ENCODE measurements at regions not wholly inside any gene's neighbourhood (a gene's known extent, or its start where the extent isn't known, plus 50 kb on each side); places are given as distances from the start of the nearest gene placed in this dataset.

DNA sequence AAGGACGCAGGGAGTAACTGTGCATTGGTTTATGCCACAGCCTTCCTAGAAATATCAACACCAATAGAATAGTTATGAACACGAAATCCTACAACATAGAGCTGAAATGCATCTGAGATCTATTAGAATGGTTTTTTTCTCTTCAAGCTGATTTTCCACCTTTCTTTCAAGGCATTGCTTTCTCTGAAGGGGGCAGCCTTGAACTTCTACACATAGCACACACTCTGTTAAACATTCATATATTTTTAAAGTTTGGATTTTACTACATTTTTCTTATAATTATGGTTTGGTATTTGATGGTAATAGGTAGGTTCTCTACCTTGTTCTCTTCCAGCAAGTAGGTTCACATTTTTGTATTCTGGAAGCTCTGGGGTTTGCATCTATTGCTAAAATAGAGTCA, 661.8 kb downstream of the SEMA5A start:
- H3K4me1 ChIP-seq, result no peaks in the 10 kb centered on the region
- H3K27me3 ChIP-seq, result no peaks in the 10 kb centered on the region
- H3K9me3 ChIP-seq, result no peaks in the 10 kb centered on the region
- H3K27ac ChIP-seq, result no peak overlapping the region
- no peaks in the 10 kb centered on the region for H3K36me3 ChIP-seq
- DNase-seq (ENCODE audit: extremely low spot score in 2 of 2), result no peak
- no peak overlapping the region for H3K4me3 ChIP-seq
- intact Hi-C loops (cut with DNase I), result no loop called here
- TF ChIP-seq POLR2AphosphoS5 (IDR thresholded peaks at IDR 0.05; ENCODE audit: insufficient read depth in 1 of 2, low read depth in 1 of 2), result no peak
- no peak for TF ChIP-seq POLR2A (IDR thresholded peaks at IDR 0.05)
- TF ChIP-seq, protein P1, sequence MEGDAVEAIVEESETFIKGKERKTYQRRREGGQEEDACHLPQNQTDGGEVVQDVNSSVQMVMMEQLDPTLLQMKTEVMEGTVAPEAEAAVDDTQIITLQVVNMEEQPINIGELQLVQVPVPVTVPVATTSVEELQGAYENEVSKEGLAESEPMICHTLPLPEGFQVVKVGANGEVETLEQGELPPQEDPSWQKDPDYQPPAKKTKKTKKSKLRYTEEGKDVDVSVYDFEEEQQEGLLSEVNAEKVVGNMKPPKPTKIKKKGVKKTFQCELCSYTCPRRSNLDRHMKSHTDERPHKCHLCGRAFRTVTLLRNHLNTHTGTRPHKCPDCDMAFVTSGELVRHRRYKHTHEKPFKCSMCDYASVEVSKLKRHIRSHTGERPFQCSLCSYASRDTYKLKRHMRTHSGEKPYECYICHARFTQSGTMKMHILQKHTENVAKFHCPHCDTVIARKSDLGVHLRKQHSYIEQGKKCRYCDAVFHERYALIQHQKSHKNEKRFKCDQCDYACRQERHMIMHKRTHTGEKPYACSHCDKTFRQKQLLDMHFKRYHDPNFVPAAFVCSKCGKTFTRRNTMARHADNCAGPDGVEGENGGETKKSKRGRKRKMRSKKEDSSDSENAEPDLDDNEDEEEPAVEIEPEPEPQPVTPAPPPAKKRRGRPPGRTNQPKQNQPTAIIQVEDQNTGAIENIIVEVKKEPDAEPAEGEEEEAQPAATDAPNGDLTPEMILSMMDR (IDR thresholded peaks at IDR 0.05), result no peak

DNA sequence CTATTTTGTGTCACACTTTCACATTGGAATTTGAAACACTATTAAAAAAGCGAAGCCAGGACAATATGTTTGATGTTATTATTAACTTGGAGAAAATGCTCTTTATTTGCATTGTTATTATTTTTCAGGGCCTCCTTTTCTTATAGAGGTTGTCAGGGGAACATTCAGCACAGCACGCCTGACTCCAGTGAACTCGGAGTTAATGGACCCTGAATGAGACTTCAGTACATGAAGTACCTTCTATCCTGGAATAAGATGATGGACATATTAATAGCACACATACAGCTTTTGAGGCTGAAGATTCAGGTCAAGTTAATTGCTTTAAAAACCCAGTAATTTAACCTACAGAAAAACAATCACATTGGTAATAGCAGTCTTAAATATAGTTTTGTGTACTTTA, 652.9 kb downstream of the SEMA5A start:
- Histone ChIP-seq H3K36me3 (no peaks in the 10 kb centered on the region), H3K4me1 (no peaks in the 10 kb centered on the region), H3K4me3 (no peak overlapping the region), H3K27me3 (no peaks in the 10 kb centered on the region), H3K27ac (no peak overlapping the region), H3K9me3 (no peaks in the 10 kb centered on the region)
- TF ChIP-seq POLR2A (IDR thresholded peaks at IDR 0.05) (no peak), POLR2AphosphoS5 (IDR thresholded peaks at IDR 0.05; ENCODE audit: insufficient read depth in 1 of 2, low read depth in 1 of 2) (no peak)
- TF ChIP-seq, protein P1 (IDR thresholded peaks at IDR 0.05), result no peak
- no peak for DNase-seq (ENCODE audit: extremely low spot score in 2 of 2)
- intact Hi-C loops (cut with DNase I), result no loop called here

DNA sequence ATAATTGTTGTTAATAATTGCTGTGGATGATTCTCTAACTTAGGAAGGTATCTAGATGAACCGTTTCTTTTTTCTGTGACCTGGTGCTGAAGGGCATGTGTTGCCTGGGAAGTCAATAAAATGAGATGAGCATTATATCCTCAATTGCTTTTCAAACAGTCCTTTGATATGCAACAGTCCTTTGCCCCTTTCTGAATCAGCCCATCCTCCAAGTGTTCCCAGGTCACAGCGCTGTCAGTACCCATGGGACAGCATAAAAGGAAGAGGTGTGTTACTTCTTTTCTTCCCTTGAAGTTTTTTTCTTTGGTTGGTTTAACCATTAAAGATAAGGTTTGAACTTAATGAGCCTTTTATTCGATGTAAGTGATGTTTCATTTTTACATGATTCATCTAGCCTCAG, 651.8 kb downstream of the SEMA5A start:
- intact Hi-C loops (cut with DNase I), result no loop called here
- Histone ChIP-seq H3K4me1 (no peaks in the 10 kb centered on the region), H3K36me3 (no peaks in the 10 kb centered on the region), H3K9me3 (no peaks in the 10 kb centered on the region), H3K27ac (no peak overlapping the region), H3K27me3 (no peaks in the 10 kb centered on the region), H3K4me3 (no peak overlapping the region)
- TF ChIP-seq POLR2A (IDR thresholded peaks at IDR 0.05) (no peak), POLR2AphosphoS5 (IDR thresholded peaks at IDR 0.05; ENCODE audit: insufficient read depth in 1 of 2, low read depth in 1 of 2) (no peak)
- TF ChIP-seq, protein P1 (IDR thresholded peaks at IDR 0.05), result no peak
- DNase-seq (ENCODE audit: extremely low spot score in 2 of 2), result no peak

DNA sequence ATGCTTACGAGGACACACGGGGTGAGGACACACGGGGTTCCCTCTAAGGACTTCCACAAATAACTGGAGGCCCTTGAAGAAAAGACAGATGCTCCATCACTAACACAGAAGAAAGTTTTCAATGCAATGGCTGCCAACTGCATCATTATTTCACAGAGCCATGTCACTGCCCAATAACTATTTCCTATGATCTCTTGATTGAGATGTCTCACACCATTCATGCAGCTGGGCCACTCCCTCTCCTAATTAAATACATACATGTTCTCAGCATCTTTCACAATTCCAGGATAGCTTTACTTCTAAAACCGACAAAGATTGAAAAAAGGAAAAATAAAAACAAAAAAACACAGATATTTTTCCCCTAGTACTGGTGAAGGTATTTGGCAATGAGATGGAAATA, 650.8 kb downstream of the SEMA5A start:
- H3K27ac ChIP-seq, result no peak overlapping the region
- no peaks in the 10 kb centered on the region for H3K9me3 ChIP-seq
- H3K36me3 ChIP-seq, result no peaks in the 10 kb centered on the region
- no peaks in the 10 kb centered on the region for H3K27me3 ChIP-seq
- no peak overlapping the region for H3K4me3 ChIP-seq
- no peak for DNase-seq (ENCODE audit: extremely low spot score in 2 of 2)
- TF ChIP-seq POLR2A (IDR thresholded peaks at IDR 0.05) (no peak), POLR2AphosphoS5 (IDR thresholded peaks at IDR 0.05; ENCODE audit: insufficient read depth in 1 of 2, low read depth in 1 of 2) (no peak)
- TF ChIP-seq, protein P1 (IDR thresholded peaks at IDR 0.05), result no peak
- intact Hi-C loops (cut with DNase I), result no loop called here
- H3K4me1 ChIP-seq, result no peaks in the 10 kb centered on the region

DNA sequence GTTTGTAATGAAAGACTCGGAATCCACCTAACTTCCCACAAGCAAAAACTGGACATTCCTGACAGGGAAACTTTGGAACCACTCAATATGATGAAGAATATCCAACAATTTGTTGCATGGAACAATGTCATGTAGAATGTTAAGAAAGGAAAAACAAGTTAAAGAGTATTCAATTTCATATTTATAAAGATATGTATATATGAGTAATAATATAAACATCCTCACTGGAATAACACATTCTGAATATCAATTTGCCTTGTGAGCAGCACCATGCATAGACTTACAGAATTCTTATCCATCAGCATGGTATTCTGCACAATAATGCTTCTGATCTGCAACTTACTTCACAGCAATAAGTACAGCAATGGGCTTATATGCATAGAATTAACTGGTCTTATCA, 650.3 kb downstream of the SEMA5A start:
- TF ChIP-seq POLR2A (IDR thresholded peaks at IDR 0.05) (no peak), POLR2AphosphoS5 (IDR thresholded peaks at IDR 0.05; ENCODE audit: insufficient read depth in 1 of 2, low read depth in 1 of 2) (no peak)
- TF ChIP-seq, protein P1 (IDR thresholded peaks at IDR 0.05), result no peak
- H3K4me1 ChIP-seq, result no peaks in the 10 kb centered on the region
- no peak for DNase-seq (ENCODE audit: extremely low spot score in 2 of 2)
- H3K9me3 ChIP-seq, result no peaks in the 10 kb centered on the region
- no peak overlapping the region for H3K27ac ChIP-seq
- H3K36me3 ChIP-seq, result no peaks in the 10 kb centered on the region
- H3K4me3 ChIP-seq, result no peak overlapping the region
- no peaks in the 10 kb centered on the region for H3K27me3 ChIP-seq
- intact Hi-C loops (cut with DNase I), result no loop called here
